ENCODE measurements at regions not wholly inside any gene's neighbourhood (a gene's known extent, or its start where the extent isn't known, plus 50 kb on each side); places are given as distances from the start of the nearest gene placed in this dataset.
"Not testable (repeated sequence)": the region's sequence is repeated elsewhere in the genome, so short reads cannot be mapped to it uniquely, and the experiment has no call there.

- DNase-seq (ENCODE audit: low read depth in 1 of 2, low spot score in 1 of 2) = no peak
Measured at GRCh38 chr18:1475867-1476266, 571.2 kb downstream of the ADCYAP1 start.

- DNase-seq (ENCODE audit: low read depth in 1 of 2, low spot score in 1 of 2) = no peak
Measured at GRCh38 chr18:1480309-1480708, 575.6 kb downstream of the ADCYAP1 start.

- no peak for DNase-seq (ENCODE audit: low read depth in 1 of 2, low spot score in 1 of 2)
Measured at GRCh38 chr18:1481577-1481976, 576.9 kb downstream of the ADCYAP1 start.

- no peak for DNase-seq (ENCODE audit: low read depth in 1 of 2, low spot score in 1 of 2)
Measured at GRCh38 chr18:1483385-1483784, 578.7 kb downstream of the ADCYAP1 start.

GRCh38 chr18:1487457-1487856, 582.8 kb downstream of the ADCYAP1 start:
- no peak for DNase-seq (ENCODE audit: low read depth in 1 of 2, low spot score in 1 of 2)

GRCh38 chr18:1488394-1488793, 583.7 kb downstream of the ADCYAP1 start:
- no peak for DNase-seq (ENCODE audit: low read depth in 1 of 2, low spot score in 1 of 2)

- no peak for DNase-seq (ENCODE audit: low read depth in 1 of 2, low spot score in 1 of 2)
Measured at GRCh38 chr18:1488957-1489356, 584.3 kb downstream of the ADCYAP1 start.

GRCh38 chr18:1495387-1495786, 590.7 kb downstream of the ADCYAP1 start:
- no peak for DNase-seq (ENCODE audit: low read depth in 1 of 2, low spot score in 1 of 2)

- no peak for DNase-seq (ENCODE audit: low read depth in 1 of 2, low spot score in 1 of 2)
Measured at GRCh38 chr18:1496096-1496495, 591.4 kb downstream of the ADCYAP1 start.

GRCh38 chr18:1498216-1498615, 593.5 kb downstream of the ADCYAP1 start:
- DNase-seq (ENCODE audit: low read depth in 1 of 2, low spot score in 1 of 2) = no peak

GRCh38 chr18:1499265-1499664, 594.6 kb downstream of the ADCYAP1 start:
- no peak for DNase-seq (ENCODE audit: low read depth in 1 of 2, low spot score in 1 of 2)

- DNase-seq (ENCODE audit: low read depth in 1 of 2, low spot score in 1 of 2) = no peak
Measured at GRCh38 chr18:1503847-1504246, 599.2 kb downstream of the ADCYAP1 start.

GRCh38 chr18:1505856-1506255, 601.2 kb downstream of the ADCYAP1 start:
- no peak for DNase-seq (ENCODE audit: low read depth in 1 of 2, low spot score in 1 of 2)

GRCh38 chr18:1510542-1511179, 606.0 kb downstream of the ADCYAP1 start:
- no peak for DNase-seq (ENCODE audit: low read depth in 1 of 2, low spot score in 1 of 2)

GRCh38 chr18:1511619-1512311, 607.1 kb downstream of the ADCYAP1 start:
- no peak for DNase-seq (ENCODE audit: low read depth in 1 of 2, low spot score in 1 of 2)

- DNase-seq (ENCODE audit: low read depth in 1 of 2, low spot score in 1 of 2) = no peak
Measured at GRCh38 chr18:1513519-1513918, 608.8 kb downstream of the ADCYAP1 start.

GRCh38 chr18:1521588-1522248, 617.0 kb downstream of the ADCYAP1 start:
- DNase-seq (ENCODE audit: low read depth in 1 of 2, low spot score in 1 of 2) = not testable (repeated sequence)

GRCh38 chr18:1522249-1522615, 617.6 kb downstream of the ADCYAP1 start:
- DNase-seq (ENCODE audit: low read depth in 1 of 2, low spot score in 1 of 2) = no peak

- no peak for DNase-seq (ENCODE audit: low read depth in 1 of 2, low spot score in 1 of 2)
Measured at GRCh38 chr18:1526991-1527390, 622.3 kb downstream of the ADCYAP1 start.

- no peak for DNase-seq (ENCODE audit: low read depth in 1 of 2, low spot score in 1 of 2)
Measured at GRCh38 chr18:1527805-1528204, 623.1 kb downstream of the ADCYAP1 start.

GRCh38 chr18:1528447-1528846, 623.8 kb downstream of the ADCYAP1 start:
- DNase-seq (ENCODE audit: low read depth in 1 of 2, low spot score in 1 of 2) = no peak

- DNase-seq (ENCODE audit: low read depth in 1 of 2, low spot score in 1 of 2) = no peak
Measured at GRCh38 chr18:1528964-1529509, 624.4 kb downstream of the ADCYAP1 start.

All from stimulated activated CD4-positive, alpha-beta T cell treated with anti-CD3 and anti-CD28 coated beads, Interleukin-15, amount 100 ng/mL, for 1 hour (primary cell).